Thyroid gland (tissue), 4 donors: ENCODE measurements at regions not wholly inside any gene's neighbourhood (a gene's known extent, or its start where the extent isn't known, plus 50 kb on each side); places are given as distances from the start of the nearest gene placed in this dataset.
"Not testable (repeated sequence)": the region's sequence is repeated elsewhere in the genome, so short reads cannot be mapped to it uniquely, and the experiment has no call there.

Experiments used
- POLR2A ChIP-seq, 2 donors: fragments of 450-650 bp; IDR thresholded peaks; one replicate each; pipeline ENCODE4 v1.6.1; 2017; ENCODE audit warnings: antibody characterized with exemption in 2 of 2, mild to moderate bottlenecking in 2 of 2, moderate library complexity in 1 of 2
- TF ChIP-seq, protein P1 (sequence below), 6 experiments: fragments of 200-600 bp in 3 of 6; fragments of 450-650 bp in 3 of 6; sonication (generic) in 3 of 6; IDR thresholded peaks; one replicate each; pipeline ENCODE4 v1.5.1; 2016 to 2019; ENCODE audit warnings: antibody characterized with exemption in 6 of 6, mild to moderate bottlenecking in 2 of 6, inconsistent platforms in 1 of 6, moderate library complexity in 1 of 6

DNA sequence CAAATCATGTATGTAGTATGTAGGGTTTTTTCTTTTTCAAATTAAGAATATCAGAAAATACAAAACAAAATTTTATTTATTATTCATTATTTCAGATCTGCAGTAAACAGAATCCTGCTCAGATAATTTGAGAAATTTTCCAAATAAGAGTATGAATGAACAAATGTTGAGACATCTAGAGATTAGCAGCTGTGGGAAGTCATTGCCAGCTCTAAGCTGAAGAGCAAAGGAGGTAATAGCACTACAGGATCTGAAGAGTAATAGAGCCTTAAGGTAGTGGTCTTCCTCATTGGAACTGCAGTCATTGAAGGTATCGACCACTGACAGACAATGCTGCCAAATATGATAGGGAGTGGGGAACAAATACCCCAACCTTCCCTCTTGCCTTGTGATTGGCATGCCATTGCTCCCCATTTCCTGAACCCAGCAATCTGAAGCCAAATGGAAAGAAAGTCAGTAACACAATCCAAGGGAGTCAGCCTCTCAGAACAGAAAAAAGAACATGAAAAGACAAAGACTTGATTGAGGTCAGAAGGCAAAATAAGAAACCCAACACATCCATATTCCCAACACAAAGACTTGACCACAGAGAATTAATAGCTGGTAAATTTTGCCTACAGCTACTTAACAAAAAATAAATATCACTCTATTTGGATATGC, 963.4 kb upstream of the ADAMTS5 start:
- not testable (repeated sequence) for TF ChIP-seq POLR2A (IDR thresholded peaks at IDR 0.05)
- TF ChIP-seq, protein P1, sequence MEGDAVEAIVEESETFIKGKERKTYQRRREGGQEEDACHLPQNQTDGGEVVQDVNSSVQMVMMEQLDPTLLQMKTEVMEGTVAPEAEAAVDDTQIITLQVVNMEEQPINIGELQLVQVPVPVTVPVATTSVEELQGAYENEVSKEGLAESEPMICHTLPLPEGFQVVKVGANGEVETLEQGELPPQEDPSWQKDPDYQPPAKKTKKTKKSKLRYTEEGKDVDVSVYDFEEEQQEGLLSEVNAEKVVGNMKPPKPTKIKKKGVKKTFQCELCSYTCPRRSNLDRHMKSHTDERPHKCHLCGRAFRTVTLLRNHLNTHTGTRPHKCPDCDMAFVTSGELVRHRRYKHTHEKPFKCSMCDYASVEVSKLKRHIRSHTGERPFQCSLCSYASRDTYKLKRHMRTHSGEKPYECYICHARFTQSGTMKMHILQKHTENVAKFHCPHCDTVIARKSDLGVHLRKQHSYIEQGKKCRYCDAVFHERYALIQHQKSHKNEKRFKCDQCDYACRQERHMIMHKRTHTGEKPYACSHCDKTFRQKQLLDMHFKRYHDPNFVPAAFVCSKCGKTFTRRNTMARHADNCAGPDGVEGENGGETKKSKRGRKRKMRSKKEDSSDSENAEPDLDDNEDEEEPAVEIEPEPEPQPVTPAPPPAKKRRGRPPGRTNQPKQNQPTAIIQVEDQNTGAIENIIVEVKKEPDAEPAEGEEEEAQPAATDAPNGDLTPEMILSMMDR (IDR thresholded peaks at IDR 0.05), result not testable (repeated sequence)
